Skin epidermis (tissue), 12 donors: ENCODE measurements at regions not wholly inside any gene's neighbourhood (a gene's known extent, or its start where the extent isn't known, plus 50 kb on each side); places are given as distances from the start of the nearest gene placed in this dataset.

Source experiments
- H3K27ac ChIP-seq, 21 experiments: fragments of 200-600 bp; sonication (generic) in 11 of 21; one replicate each; pipeline ENCODE4 v1.5.0; 2020; ENCODE audit warnings: mild to moderate bottlenecking in 3 of 21, inconsistent platforms in 2 of 21, moderate library complexity in 2 of 21
- H3K4me3 ChIP-seq, 7 experiments: fragments of 200-600 bp; sonication (generic) in 2 of 7; one replicate each; pipeline ENCODE4 v1.5.0; 2020; ENCODE audit warnings: inconsistent platforms in 2 of 7, mild to moderate bottlenecking in 2 of 7, moderate library complexity in 1 of 7

- Histone ChIP-seq H3K4me3 (no peak overlapping the region), H3K27ac (no peak overlapping the region)
Observed at GRCh38 chr7:9900339-9900738, 1073.3 kb upstream of the PHF14 start.

DNA sequence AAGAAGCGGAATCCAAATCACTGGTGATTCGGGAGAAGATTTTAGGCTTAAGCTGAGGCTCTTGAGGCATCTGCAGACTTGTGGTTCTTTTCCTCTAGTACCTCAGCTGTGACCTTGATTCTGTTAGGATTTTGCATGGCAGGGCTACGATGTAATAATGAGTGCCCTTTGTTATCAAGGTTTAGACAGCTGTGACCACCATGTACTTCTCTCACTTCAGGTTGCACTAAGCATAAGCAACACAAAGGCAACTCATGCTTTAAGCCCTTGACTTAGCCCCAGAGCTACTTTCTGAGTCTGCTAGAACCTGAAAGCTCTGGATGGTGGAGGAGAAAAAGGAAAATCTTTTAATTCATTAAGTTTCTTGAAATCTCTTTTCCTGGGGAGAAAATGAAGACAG is 1052.3 kb upstream of the PHF14 start:
- no peak overlapping the region for H3K27ac ChIP-seq
- no peak overlapping the region for H3K4me3 ChIP-seq

DNA sequence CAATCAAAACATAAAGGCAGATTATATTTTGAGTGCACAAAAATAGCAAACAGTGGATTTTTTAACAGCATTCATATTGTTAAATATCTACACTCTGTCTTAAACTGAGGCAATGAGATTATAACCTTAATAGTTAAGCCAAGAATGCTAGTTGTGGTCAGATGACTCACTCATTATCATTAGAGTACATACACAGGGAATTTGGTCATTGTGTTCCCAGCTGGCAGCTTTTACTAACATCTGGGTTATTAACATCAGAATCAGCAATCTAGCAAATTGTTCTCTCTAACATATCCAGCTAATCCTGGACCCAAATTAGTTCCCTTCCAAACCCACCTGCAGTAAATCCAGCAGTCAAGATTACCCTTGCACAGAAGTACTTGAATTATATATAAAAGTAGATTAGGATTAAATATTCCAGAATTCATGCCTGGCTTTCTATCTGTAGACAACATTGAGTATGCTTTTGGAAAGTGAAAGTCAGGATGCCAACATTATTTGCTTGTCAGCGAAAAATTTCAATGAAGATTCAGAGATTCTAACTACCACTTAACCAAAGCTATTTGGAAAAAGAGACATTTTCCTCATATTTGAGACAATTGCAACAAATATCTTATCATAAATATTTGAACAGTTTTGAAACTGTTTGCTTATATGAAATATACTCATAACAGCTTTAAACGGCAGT is 1035.6 kb upstream of the PHF14 start:
- H3K4me3 ChIP-seq = no peak overlapping the region

DNA sequence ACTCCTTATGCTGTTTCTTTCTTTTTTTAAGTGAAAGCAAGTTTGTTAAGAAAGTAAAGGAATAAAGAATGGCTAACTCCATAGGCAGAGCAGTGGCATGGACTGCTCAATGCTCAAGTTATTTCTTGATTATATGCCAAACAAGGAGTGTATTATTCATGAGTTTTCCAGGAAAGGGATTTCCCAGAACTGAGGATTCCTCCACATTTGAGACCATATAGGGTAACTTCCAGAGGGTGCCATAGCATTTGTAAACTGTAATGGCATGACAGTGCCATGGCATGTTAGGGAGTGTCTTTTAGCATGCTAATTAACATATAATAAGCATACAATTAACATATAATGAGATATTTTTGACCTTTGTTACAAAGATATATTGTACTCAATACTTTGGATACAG is 1034.5 kb upstream of the PHF14 start:
- H3K4me3 ChIP-seq = no peak overlapping the region
- no peak overlapping the region for H3K27ac ChIP-seq

More for the DNA sequence above, 1035.6 kb upstream of the PHF14 start:
- no peak overlapping the region for H3K27ac ChIP-seq

DNA sequence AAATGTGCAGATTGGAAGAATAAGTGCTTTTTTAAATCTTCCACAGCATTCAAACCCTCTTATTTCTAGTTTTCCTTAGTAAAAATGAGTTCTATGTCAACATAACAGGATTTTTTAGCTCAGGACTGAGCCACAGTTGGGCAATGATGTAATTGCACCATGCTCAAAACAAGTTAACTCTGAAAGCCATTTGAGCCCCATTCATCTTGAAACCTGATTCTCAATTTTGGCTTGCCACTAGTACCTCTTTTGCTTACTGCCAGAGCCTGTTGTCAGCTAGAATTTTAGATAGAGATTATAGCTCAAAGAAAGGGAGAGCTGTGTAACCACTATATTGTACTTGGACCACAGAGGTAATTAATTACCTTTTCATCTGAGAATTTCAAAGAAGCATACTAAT is 1028.5 kb upstream of the PHF14 start:
- no peak overlapping the region for H3K27ac ChIP-seq

DNA sequence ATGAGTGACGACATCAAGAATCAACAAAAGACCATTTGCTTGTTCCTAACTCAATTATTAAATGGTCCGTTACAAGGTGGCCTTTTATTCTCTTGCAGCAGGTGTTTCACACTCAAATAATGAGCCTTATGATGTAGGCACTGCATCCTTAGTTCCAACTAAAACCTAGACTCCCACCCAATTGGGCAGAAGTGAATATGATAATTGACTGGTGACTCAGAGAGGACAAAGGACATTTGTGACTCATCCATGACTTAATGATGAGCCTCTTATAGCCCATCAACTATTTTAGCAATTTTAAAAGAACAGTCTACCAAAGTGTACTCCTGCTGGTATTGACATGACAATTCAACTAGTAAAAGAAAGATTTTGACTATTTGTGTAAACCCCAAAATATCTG is 1027.8 kb upstream of the PHF14 start:
- Histone ChIP-seq H3K4me3 (no peak overlapping the region), H3K27ac (no peak overlapping the region)

More for the DNA sequence above, 1028.5 kb upstream of the PHF14 start:
- H3K4me3 ChIP-seq = no peak overlapping the region

DNA sequence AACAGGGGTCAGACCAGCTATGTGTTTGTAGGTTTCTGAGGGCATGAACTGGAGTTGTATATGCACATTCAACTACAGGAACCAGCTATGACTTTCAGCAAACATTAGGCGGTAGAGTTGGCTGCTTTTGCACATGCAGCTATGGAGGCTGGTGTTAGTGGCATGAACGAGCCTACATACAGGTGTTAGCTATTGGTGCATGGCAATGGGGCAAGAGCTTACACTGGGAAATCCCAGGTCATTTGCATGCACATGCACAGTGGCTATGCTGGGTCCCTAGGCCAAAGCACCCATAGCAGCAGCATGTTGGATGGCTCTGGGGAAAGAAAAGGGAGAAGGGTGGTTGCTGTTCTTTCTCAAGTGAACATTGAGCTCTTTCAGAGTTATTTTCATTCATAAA is 1018.5 kb upstream of the PHF14 start:
- Histone ChIP-seq H3K27ac (no peak overlapping the region), H3K4me3 (no peak overlapping the region)

GRCh38 chr7:9958486-9958885 is 1015.2 kb upstream of the PHF14 start:
- H3K27ac ChIP-seq = no peak overlapping the region

DNA sequence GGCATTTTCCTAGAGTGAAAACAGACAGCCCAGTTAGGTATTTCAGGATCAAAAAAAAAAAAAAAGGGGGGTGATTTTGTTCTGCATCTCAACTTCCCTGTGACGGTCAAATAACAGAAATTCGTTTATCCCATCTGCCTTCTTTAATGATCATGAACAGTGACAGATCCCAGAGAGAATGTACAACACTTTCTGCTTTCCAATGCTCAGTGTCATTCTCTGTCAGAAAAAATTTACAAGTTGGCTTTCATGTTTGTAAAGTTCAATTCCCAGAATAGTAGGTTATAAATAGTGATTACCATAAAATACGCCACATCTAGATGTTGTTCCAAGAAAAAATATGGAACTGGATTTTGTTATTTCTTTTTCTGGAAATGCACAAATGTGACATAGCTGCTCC is 1013.2 kb upstream of the PHF14 start:
- no peak overlapping the region for H3K4me3 ChIP-seq
- H3K27ac ChIP-seq = no peak overlapping the region

More at GRCh38 chr7:9958486-9958885, 1015.2 kb upstream of the PHF14 start:
- H3K4me3 ChIP-seq = no peak overlapping the region

DNA sequence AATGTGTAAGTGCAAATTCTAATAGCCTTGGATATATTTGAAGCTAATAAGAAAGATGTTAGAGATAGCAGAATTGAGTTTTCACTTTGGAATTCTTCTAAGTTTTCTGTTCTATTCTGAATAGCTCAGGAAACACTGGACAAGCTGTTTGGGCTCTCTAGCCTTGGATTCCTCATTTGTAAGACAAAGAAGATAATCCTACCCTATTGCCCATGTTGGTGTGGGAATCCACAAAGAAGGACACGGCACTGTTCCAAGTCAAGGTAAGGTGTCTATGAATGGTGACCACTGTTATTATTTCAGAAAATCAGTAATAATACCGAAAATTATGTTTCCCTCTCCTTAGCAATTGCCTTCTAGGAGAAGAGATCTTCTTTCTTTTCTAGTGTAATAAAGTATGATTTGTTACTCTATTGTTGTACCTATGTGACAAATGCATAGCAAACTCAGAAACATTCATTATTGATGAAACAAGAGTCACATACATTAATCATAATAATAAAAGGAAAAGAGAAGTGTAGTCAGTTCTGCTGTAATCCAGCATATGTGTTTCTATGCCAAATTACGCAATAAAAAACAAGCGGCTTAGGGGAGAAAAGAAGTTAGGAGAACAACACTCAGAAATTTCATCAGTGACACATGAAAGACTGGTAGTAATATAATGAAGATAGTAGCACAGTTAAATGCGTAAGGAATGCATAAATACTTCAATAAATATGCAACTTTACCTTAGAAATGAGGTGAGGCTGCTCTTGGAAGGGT is 1012.3 kb upstream of the PHF14 start:
- Histone ChIP-seq H3K27ac (no peak overlapping the region), H3K4me3 (no peak overlapping the region)

DNA sequence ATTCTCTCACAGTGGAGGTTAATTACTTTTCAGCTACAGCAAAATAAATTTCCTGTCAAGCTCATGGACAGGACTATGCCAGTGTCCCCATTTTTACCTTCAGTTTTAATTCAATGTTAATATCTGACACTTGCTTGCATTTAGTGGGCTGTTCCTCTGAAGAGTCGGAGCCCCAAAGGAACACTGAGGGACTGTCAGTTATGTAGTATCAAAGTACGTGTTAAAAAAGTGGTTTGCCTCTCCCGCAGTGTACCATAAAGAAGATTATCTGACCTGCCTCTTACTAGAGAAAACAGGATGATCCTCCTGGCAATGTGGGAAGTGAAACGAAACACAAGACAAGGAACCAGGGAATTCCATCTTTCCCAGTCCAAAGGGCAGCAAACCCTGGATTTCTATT is 1010.9 kb upstream of the PHF14 start:
- no peak overlapping the region for H3K4me3 ChIP-seq
- no peak overlapping the region for H3K27ac ChIP-seq

GRCh38 chr7:9978106-9979064 is 995.3 kb upstream of the PHF14 start:
- H3K27ac ChIP-seq = no peak overlapping the region
- H3K4me3 ChIP-seq = no peak overlapping the region

DNA sequence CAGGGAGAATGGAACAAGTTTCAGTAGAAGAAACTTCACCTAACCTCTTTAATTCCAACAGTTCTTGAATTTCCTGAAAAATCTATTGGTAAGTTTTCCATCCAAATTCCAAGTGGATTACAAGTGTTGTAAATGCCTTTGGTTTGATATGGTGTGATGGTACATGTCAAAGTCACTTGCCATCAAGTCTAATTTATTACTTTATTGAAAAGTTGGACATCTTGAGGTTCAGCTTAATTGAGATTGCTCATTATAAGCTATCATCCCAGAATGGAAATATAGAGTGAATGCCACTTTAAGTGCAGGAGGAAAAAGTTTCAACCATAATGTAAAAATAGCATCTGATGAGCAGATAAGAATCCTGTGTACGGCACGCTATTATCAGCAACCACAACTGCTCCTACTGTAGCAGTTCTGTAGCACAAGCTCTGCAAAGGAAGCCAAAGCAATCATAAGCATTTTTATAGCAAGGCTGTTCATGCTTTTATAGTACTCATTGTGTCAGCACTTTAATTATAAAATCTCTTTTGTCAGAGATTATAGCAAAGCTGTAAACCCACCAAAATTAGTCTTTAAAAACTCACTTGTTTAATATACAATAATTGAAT is 991.8 kb upstream of the PHF14 start:
- Histone ChIP-seq H3K4me3 (no peak overlapping the region), H3K27ac (no peak overlapping the region)

GRCh38 chr7:9983048-9983447 is 990.6 kb upstream of the PHF14 start:
- Histone ChIP-seq H3K4me3 (no peak overlapping the region), H3K27ac (no peak overlapping the region)

DNA sequence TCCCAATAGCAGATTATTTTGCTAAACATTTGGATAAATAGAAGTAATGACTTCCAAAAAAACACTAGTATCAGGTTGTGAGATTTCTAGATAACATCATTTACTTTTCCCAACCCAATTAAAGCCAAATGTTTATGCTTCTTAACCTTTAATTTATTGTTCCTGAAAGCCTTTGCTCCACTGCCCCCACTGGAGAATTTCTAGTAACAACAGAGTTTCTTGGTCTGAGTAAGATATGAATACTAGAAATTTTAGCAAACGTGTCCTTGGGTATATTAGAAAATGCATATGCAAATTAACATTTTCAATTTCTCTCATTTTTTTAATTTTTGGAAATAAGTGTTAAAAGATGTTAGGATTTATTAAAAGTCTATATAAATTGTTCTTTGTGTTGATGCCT is 958.0 kb upstream of the PHF14 start:
- H3K4me3 ChIP-seq = no peak overlapping the region
- H3K27ac ChIP-seq = no peak overlapping the region

DNA sequence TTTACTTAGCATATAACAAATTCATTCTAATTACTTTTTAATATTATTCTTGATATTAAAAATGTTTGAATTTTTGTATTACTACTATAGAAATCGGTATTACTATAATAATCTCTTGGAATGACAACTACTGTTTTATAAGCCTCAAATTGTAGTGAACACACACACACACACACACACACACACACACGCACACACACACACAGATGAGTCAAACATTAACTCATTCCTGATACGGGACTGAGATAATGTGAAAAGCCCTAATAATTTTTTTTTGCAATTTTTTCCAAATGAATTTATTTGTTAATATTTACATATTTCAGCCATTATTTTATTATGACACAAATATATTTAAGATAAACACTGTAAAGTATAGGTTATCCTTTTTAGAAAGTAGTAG is 951.2 kb upstream of the PHF14 start:
- Histone ChIP-seq H3K4me3 (no peak overlapping the region), H3K27ac (no peak overlapping the region)

- H3K27ac ChIP-seq = no peak overlapping the region
- no peak overlapping the region for H3K4me3 ChIP-seq
Observed at GRCh38 chr7:10022957-10023356, 950.7 kb upstream of the PHF14 start.

- no peak overlapping the region for H3K4me3 ChIP-seq
- H3K27ac ChIP-seq = no peak overlapping the region
Observed at GRCh38 chr7:10034843-10035556, 938.7 kb upstream of the PHF14 start.

DNA sequence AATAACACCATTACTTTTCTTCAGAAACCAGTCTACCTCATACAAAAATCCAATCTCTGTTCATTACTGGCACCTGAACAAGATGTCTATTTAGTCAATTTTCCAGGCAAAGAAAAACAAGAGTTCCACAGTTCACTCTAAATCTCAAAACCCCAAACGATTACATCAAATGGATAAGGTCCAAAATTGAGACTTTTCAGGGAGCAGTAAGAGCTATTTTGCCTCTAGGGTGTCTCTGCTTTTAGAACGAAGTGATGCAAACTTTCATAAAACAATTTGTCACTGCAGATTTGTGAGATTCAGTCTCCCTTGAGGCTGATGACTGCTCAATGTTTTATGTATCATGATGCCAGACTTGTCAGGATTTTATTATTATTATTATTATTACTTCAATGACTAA is 937.0 kb upstream of the PHF14 start:
- no peak overlapping the region for H3K4me3 ChIP-seq
- no peak overlapping the region for H3K27ac ChIP-seq
